ENCODE measurements at regions not wholly inside any gene's neighbourhood (a gene's known extent, or its start where the extent isn't known, plus 50 kb on each side); places are given as distances from the start of the nearest gene placed in this dataset.

DNA sequence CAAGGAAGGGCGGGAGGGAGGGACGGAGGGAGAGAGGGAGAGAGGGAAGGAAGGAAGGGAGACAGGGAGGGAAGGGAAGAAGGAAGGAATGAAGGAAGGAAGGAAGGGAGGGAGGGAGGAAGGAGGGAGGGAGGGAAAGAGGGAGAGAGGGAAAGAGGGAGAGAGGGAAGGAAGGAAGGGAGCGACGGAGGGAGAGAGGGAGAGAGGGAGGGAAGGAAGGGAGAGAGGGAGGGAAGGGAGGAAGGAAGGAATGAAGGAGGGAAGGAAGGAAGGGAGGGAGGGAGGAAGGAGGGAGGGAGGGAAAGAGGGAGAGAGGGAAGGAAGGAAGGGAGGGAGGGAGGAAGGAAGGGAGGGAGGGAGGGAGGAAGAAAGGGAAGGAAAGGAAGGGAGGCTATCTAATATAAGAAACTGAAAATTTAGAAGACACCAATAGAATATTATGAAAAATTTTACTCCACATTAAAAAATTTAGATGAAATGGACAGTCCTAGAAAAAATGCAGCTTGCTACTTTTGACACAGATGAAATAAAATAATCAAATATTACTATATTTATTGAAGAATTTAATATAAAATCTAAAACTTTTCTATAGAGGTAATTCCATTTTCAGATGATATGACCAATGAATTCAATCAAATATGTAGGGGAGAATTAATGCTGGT, 280.3 kb upstream of the SLITRK3 start:
- no peaks in the 10 kb centered on the region for H3K36me3 ChIP-seq (ENCODE audit: control insufficient read depth, insufficient read depth, low read length)
- no peak overlapping the region for H3K56ac ChIP-seq (ENCODE audit: low read length)
- H2BK120ac ChIP-seq (ENCODE audit: low read depth, low read length) = no peak overlapping the region
- DNase-seq = no peak
- H3K27me3 ChIP-seq (ENCODE audit: insufficient read depth, low read length, poor library complexity) = no peaks in the 10 kb centered on the region
- H4K5ac ChIP-seq (ENCODE audit: low read length) = no peak overlapping the region
- no peak overlapping the region for H3K9ac ChIP-seq (ENCODE audit: low read length)
- no peak overlapping the region for H4K8ac ChIP-seq (ENCODE audit: low read depth, low read length)
- no peaks in the 10 kb centered on the region for H3K79me1 ChIP-seq (ENCODE audit: low read length)
- H3K23ac ChIP-seq (ENCODE audit: low read length) = no peak overlapping the region
- H3K79me2 ChIP-seq (ENCODE audit: control insufficient read depth, insufficient read depth, low read length) = no peaks in the 10 kb centered on the region
- H3K4me1 ChIP-seq (ENCODE audit: control insufficient read depth, low read depth, low read length) = no peaks in the 10 kb centered on the region
- no peak overlapping the region for H3K4ac ChIP-seq (ENCODE audit: low read depth, low read length)
- no peak overlapping the region for H3K27ac ChIP-seq (ENCODE audit: low read depth, low read length)
- H2AK5ac ChIP-seq (ENCODE audit: low read length) = no peak overlapping the region
- H3K4me2 ChIP-seq (ENCODE audit: low read length) = no peak overlapping the region
- H2BK5ac ChIP-seq (ENCODE audit: low read length) = no peak overlapping the region
- H3K18ac ChIP-seq (ENCODE audit: low read length) = no peak overlapping the region
- WGBS (ENCODE audit: extremely low coverage, insufficient coverage, low lambda C conversion rate) = 100% methylated on average over 1 of the region's 4 CpGs
- no peak overlapping the region for H3K4me3 ChIP-seq (ENCODE audit: low read length)
- no peak overlapping the region for H2BK15ac ChIP-seq (replicated peaks; ENCODE audit: low read depth)

DNA sequence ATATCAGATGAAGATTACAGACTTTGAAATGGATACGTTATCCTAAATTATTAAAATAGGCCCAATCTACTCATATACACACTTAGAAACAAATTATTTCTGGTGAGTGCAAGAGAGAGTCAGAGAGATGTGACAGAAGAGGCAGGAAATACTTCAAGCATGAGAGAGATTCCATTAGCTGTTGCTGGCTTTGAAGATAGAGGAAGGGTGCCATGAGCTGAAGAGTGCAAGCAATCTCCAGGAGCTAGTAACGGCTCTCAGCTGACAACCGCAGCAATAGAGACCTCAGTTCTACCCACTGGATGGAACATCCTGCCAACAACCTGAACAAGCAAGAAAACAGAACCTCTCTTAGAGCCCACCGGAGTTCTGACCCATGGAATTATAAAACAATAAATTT, 270.7 kb upstream of the SLITRK3 start:
- Histone ChIP-seq H4K8ac (ENCODE audit: low read depth, low read length) (no peak overlapping the region), H3K9ac (ENCODE audit: low read length) (no peak overlapping the region), H3K27me3 (ENCODE audit: insufficient read depth, low read length, poor library complexity) (no peaks in the 10 kb centered on the region), H2AK5ac (ENCODE audit: low read length) (no peak overlapping the region), H3K4ac (ENCODE audit: low read depth, low read length) (no peak overlapping the region), H3K23ac (ENCODE audit: low read length) (no peak overlapping the region), H3K4me2 (ENCODE audit: low read length) (no peak overlapping the region), H3K4me1 (ENCODE audit: control insufficient read depth, low read depth, low read length) (no peaks in the 10 kb centered on the region), H2BK120ac (ENCODE audit: low read depth, low read length) (no peak overlapping the region), H3K56ac (ENCODE audit: low read length) (no peak overlapping the region), H3K27ac (ENCODE audit: low read depth, low read length) (no peak overlapping the region), H3K79me1 (ENCODE audit: low read length) (no peaks in the 10 kb centered on the region), H3K79me2 (ENCODE audit: control insufficient read depth, insufficient read depth, low read length) (no peaks in the 10 kb centered on the region), H3K18ac (ENCODE audit: low read length) (no peak overlapping the region), H3K4me3 (ENCODE audit: low read length) (no peak overlapping the region), H2BK15ac (replicated peaks; ENCODE audit: low read depth) (no peak overlapping the region), H2BK5ac (ENCODE audit: low read length) (no peak overlapping the region), H4K5ac (ENCODE audit: low read length) (no peak overlapping the region), H3K36me3 (ENCODE audit: control insufficient read depth, insufficient read depth, low read length) (no peaks in the 10 kb centered on the region)
- WGBS (ENCODE audit: extremely low coverage, insufficient coverage, low lambda C conversion rate) = no CpG with 5 or more reads among the region's 4 CpGs
- DNase-seq = peak; percentile 8

- H3K4ac ChIP-seq (ENCODE audit: low read depth, low read length) = no peak overlapping the region
- no peak overlapping the region for H2BK5ac ChIP-seq (ENCODE audit: low read length)
- H3K4me1 ChIP-seq (ENCODE audit: control insufficient read depth, low read depth, low read length) = no peaks in the 10 kb centered on the region
- no CpG with 5 or more reads among the region's 2 CpGs for WGBS (ENCODE audit: extremely low coverage, insufficient coverage, low lambda C conversion rate)
- no peak overlapping the region for H2BK15ac ChIP-seq (replicated peaks; ENCODE audit: low read depth)
- no peak overlapping the region for H3K23ac ChIP-seq (ENCODE audit: low read length)
- H3K56ac ChIP-seq (ENCODE audit: low read length) = no peak overlapping the region
- H3K18ac ChIP-seq (ENCODE audit: low read length) = no peak overlapping the region
- no peak overlapping the region for H3K9ac ChIP-seq (ENCODE audit: low read length)
- no peak overlapping the region for H3K4me2 ChIP-seq (ENCODE audit: low read length)
- no peak for DNase-seq
- no peak overlapping the region for H4K5ac ChIP-seq (ENCODE audit: low read length)
- H2AK5ac ChIP-seq (ENCODE audit: low read length) = no peak overlapping the region
- H3K27me3 ChIP-seq (ENCODE audit: insufficient read depth, low read length, poor library complexity) = no peaks in the 10 kb centered on the region
- H3K27ac ChIP-seq (ENCODE audit: low read depth, low read length) = no peak overlapping the region
- no peak overlapping the region for H4K8ac ChIP-seq (ENCODE audit: low read depth, low read length)
- H3K36me3 ChIP-seq (ENCODE audit: control insufficient read depth, insufficient read depth, low read length) = no peaks in the 10 kb centered on the region
- no peaks in the 10 kb centered on the region for H3K79me2 ChIP-seq (ENCODE audit: control insufficient read depth, insufficient read depth, low read length)
- H2BK120ac ChIP-seq (ENCODE audit: low read depth, low read length) = no peak overlapping the region
- no peak overlapping the region for H3K4me3 ChIP-seq (ENCODE audit: low read length)
- no peaks in the 10 kb centered on the region for H3K79me1 ChIP-seq (ENCODE audit: low read length)
These were observed 268.6 kb upstream of the SLITRK3 start for GRCh38 chr3:165464736-165465135.

DNA sequence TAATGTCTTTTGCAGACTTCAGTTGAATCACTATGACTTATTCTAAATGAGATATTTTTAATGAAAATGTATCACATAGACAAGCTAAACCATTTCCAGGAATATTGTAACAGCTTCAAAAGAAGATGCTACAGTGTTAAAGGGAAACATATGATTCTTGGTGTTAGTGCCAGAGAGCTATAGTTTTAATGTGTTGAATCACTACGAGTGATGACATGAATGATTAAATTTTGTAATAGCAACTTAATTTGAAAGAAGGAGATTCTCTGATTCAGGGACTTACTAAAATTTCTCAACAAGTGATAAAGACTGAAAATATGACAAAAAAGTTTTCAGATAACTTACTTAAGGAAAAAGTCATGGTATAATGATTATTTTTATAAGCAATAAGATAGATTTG, 267.3 kb upstream of the SLITRK3 start:
- DNase-seq = no peak
- no peaks in the 10 kb centered on the region for H3K4me1 ChIP-seq (ENCODE audit: control insufficient read depth, low read depth, low read length)
- no CpG with 5 or more reads among the region's 1 CpG for WGBS (ENCODE audit: extremely low coverage, insufficient coverage, low lambda C conversion rate)

DNA sequence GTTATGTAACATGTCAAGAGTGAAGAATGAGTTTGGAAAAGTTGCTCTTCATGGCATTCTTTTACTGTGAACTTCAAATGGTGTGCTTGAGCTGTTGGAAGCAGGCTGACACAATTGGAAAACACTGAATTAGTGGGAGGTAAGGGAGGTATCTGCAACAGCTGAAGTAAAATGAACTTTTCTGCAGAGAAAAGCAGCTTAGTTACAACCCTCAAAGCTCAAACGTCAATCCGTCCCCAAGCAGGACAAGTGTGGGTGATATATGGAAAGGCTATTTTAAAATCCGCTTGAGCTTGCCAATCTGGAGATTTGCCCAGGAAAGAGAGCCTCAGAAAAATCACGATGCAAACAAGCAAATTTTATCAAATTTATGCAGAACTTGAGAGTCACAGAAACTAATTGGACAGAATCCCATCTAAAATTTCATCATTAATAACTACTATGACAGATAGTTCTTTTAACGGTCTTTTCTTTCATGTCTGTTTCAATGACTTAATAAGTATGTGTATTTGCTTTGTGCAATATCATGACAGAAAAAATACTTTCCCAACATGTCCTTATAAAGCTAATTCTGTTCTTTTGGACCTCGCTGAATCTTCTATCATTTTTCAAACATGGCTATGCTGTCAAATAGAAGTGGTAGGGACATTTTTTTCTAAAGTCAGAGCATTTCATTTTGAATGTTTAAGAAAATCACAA, 266.6 kb upstream of the SLITRK3 start:
- no peak overlapping the region for H2AK5ac ChIP-seq (ENCODE audit: low read length)
- no peaks in the 10 kb centered on the region for H3K4me1 ChIP-seq (ENCODE audit: control insufficient read depth, low read depth, low read length)
- no peak overlapping the region for H2BK5ac ChIP-seq (ENCODE audit: low read length)
- no peak overlapping the region for H4K5ac ChIP-seq (ENCODE audit: low read length)
- no peak overlapping the region for H3K27ac ChIP-seq (ENCODE audit: low read depth, low read length)
- H3K56ac ChIP-seq (ENCODE audit: low read length) = no peak overlapping the region
- H2BK120ac ChIP-seq (ENCODE audit: low read depth, low read length) = no peak overlapping the region
- H4K8ac ChIP-seq (ENCODE audit: low read depth, low read length) = no peak overlapping the region
- no peaks in the 10 kb centered on the region for H3K27me3 ChIP-seq (ENCODE audit: insufficient read depth, low read length, poor library complexity)
- no peaks in the 10 kb centered on the region for H3K79me1 ChIP-seq (ENCODE audit: low read length)
- no peak overlapping the region for H2BK15ac ChIP-seq (replicated peaks; ENCODE audit: low read depth)
- H3K4me3 ChIP-seq (ENCODE audit: low read length) = no peak overlapping the region
- H3K4ac ChIP-seq (ENCODE audit: low read depth, low read length) = no peak overlapping the region
- no peak overlapping the region for H3K9ac ChIP-seq (ENCODE audit: low read length)
- no peak overlapping the region for H3K18ac ChIP-seq (ENCODE audit: low read length)
- no peak overlapping the region for H3K4me2 ChIP-seq (ENCODE audit: low read length)
- H3K23ac ChIP-seq (ENCODE audit: low read length) = no peak overlapping the region
- whole genome bisulfite sequencing (ENCODE audit: extremely low coverage, insufficient coverage, low lambda C conversion rate) = no CpG with 5 or more reads among the region's 6 CpGs
- no peaks in the 10 kb centered on the region for H3K36me3 ChIP-seq (ENCODE audit: control insufficient read depth, insufficient read depth, low read length)
- no peaks in the 10 kb centered on the region for H3K79me2 ChIP-seq (ENCODE audit: control insufficient read depth, insufficient read depth, low read length)
- DNase-seq = no peak

More for the DNA sequence above, 267.3 kb upstream of the SLITRK3 start:
- Histone ChIP-seq H2AK5ac (ENCODE audit: low read length) (no peak overlapping the region), H3K79me1 (ENCODE audit: low read length) (no peaks in the 10 kb centered on the region), H3K4ac (ENCODE audit: low read depth, low read length) (no peak overlapping the region), H2BK120ac (ENCODE audit: low read depth, low read length) (no peak overlapping the region), H3K9ac (ENCODE audit: low read length) (no peak overlapping the region), H2BK15ac (replicated peaks; ENCODE audit: low read depth) (no peak overlapping the region), H3K18ac (ENCODE audit: low read length) (no peak overlapping the region), H3K79me2 (ENCODE audit: control insufficient read depth, insufficient read depth, low read length) (no peaks in the 10 kb centered on the region), H4K8ac (ENCODE audit: low read depth, low read length) (no peak overlapping the region), H3K27me3 (ENCODE audit: insufficient read depth, low read length, poor library complexity) (no peaks in the 10 kb centered on the region), H3K4me2 (ENCODE audit: low read length) (no peak overlapping the region), H4K5ac (ENCODE audit: low read length) (no peak overlapping the region), H3K27ac (ENCODE audit: low read depth, low read length) (no peak overlapping the region), H3K23ac (ENCODE audit: low read length) (no peak overlapping the region), H3K36me3 (ENCODE audit: control insufficient read depth, insufficient read depth, low read length) (no peaks in the 10 kb centered on the region), H2BK5ac (ENCODE audit: low read length) (no peak overlapping the region), H3K56ac (ENCODE audit: low read length) (no peak overlapping the region), H3K4me3 (ENCODE audit: low read length) (no peak overlapping the region)

Measured in mesendoderm (in vitro differentiated cells).